ENCODE measurements at regions not wholly inside any gene's neighbourhood (a gene's known extent, or its start where the extent isn't known, plus 50 kb on each side); places are given as distances from the start of the nearest gene placed in this dataset.
"Not testable (repeated sequence)": the region's sequence is repeated elsewhere in the genome, so short reads cannot be mapped to it uniquely, and the experiment has no call there.

- H3K4me3 ChIP-seq (ENCODE audit: low read length); H3K36me3 ChIP-seq (ENCODE audit: insufficient read depth, low read depth, low read length); H3K27me3 ChIP-seq (ENCODE audit: insufficient read depth, low read length); H3K9ac ChIP-seq (ENCODE audit: low read depth, low read length); H3K27ac ChIP-seq (ENCODE audit: low read length); H3K4me1 ChIP-seq (ENCODE audit: insufficient read depth, low read length): not testable (repeated sequence)
- H3K9me3 ChIP-seq (ENCODE audit: insufficient read depth, low read depth, low read length): peaks cover 45% of the 10 kb centered on the region
These were observed 238.0 kb downstream of the TMEM121 start for GRCh38 chr14:105764254-105764901.

- H3K27ac ChIP-seq (ENCODE audit: low read length); H3K9ac ChIP-seq (ENCODE audit: low read depth, low read length); H3K4me1 ChIP-seq (ENCODE audit: insufficient read depth, low read length); H3K27me3 ChIP-seq (ENCODE audit: insufficient read depth, low read length); H3K36me3 ChIP-seq (ENCODE audit: insufficient read depth, low read depth, low read length); H3K4me3 ChIP-seq (ENCODE audit: low read length): not testable (repeated sequence)
- peaks cover 50% of the 10 kb centered on the region for H3K9me3 ChIP-seq (ENCODE audit: insufficient read depth, low read depth, low read length)
These were observed 238.9 kb downstream of the TMEM121 start for GRCh38 chr14:105765072-105765825.

GRCh38 chr14:105765893-105766614 lies 239.7 kb downstream of the TMEM121 start:
- Histone ChIP-seq H3K9ac (ENCODE audit: low read depth, low read length) (no peak overlapping the region), H3K4me1 (ENCODE audit: insufficient read depth, low read length) (no peaks in the 10 kb centered on the region), H3K36me3 (ENCODE audit: insufficient read depth, low read depth, low read length) (no peaks in the 10 kb centered on the region), H3K9me3 (ENCODE audit: insufficient read depth, low read depth, low read length) (peaks cover 47% of the 10 kb centered on the region), H3K27me3 (ENCODE audit: insufficient read depth, low read length) (no peaks in the 10 kb centered on the region), H3K4me3 (ENCODE audit: low read length) (no peak overlapping the region), H3K27ac (ENCODE audit: low read length) (no peak overlapping the region)

- H3K4me1 ChIP-seq (ENCODE audit: insufficient read depth, low read length): no peaks in the 10 kb centered on the region
- no peak overlapping the region for H3K27ac ChIP-seq (ENCODE audit: low read length)
- no peak overlapping the region for H3K9ac ChIP-seq (ENCODE audit: low read depth, low read length)
- peaks cover 38% of the 10 kb centered on the region for H3K9me3 ChIP-seq (ENCODE audit: insufficient read depth, low read depth, low read length)
- H3K27me3 ChIP-seq (ENCODE audit: insufficient read depth, low read length): no peaks in the 10 kb centered on the region
- H3K4me3 ChIP-seq (ENCODE audit: low read length): no peak overlapping the region
- H3K36me3 ChIP-seq (ENCODE audit: insufficient read depth, low read depth, low read length): no peaks in the 10 kb centered on the region
These were observed 240.9 kb downstream of the TMEM121 start for GRCh38 chr14:105767315-105767714.

- not testable (repeated sequence) for H3K4me1 ChIP-seq (ENCODE audit: insufficient read depth, low read length); H3K27ac ChIP-seq (ENCODE audit: low read length); H3K27me3 ChIP-seq (ENCODE audit: insufficient read depth, low read length); H3K9ac ChIP-seq (ENCODE audit: low read depth, low read length); H3K36me3 ChIP-seq (ENCODE audit: insufficient read depth, low read depth, low read length); H3K4me3 ChIP-seq (ENCODE audit: low read length)
- H3K9me3 ChIP-seq (ENCODE audit: insufficient read depth, low read depth, low read length): peaks cover 40% of the 10 kb centered on the region
These were observed 241.7 kb downstream of the TMEM121 start for GRCh38 chr14:105768039-105768438.

GRCh38 chr14:105769061-105769730 lies 242.8 kb downstream of the TMEM121 start:
- not testable (repeated sequence) for H3K27me3 ChIP-seq (ENCODE audit: insufficient read depth, low read length); H3K4me1 ChIP-seq (ENCODE audit: insufficient read depth, low read length); H3K4me3 ChIP-seq (ENCODE audit: low read length); H3K27ac ChIP-seq (ENCODE audit: low read length); H3K36me3 ChIP-seq (ENCODE audit: insufficient read depth, low read depth, low read length); H3K9ac ChIP-seq (ENCODE audit: low read depth, low read length)
- H3K9me3 ChIP-seq (ENCODE audit: insufficient read depth, low read depth, low read length): peaks cover 50% of the 10 kb centered on the region

GRCh38 chr14:105770619-105771216 lies 244.3 kb downstream of the TMEM121 start:
- H3K9me3 ChIP-seq (ENCODE audit: insufficient read depth, low read depth, low read length): peaks cover 46% of the 10 kb centered on the region
- not testable (repeated sequence) for H3K27me3 ChIP-seq (ENCODE audit: insufficient read depth, low read length); H3K4me1 ChIP-seq (ENCODE audit: insufficient read depth, low read length); H3K27ac ChIP-seq (ENCODE audit: low read length); H3K4me3 ChIP-seq (ENCODE audit: low read length); H3K36me3 ChIP-seq (ENCODE audit: insufficient read depth, low read depth, low read length); H3K9ac ChIP-seq (ENCODE audit: low read depth, low read length)

- H3K4me1 ChIP-seq (ENCODE audit: insufficient read depth, low read length); H3K27ac ChIP-seq (ENCODE audit: low read length); H3K27me3 ChIP-seq (ENCODE audit: insufficient read depth, low read length); H3K9ac ChIP-seq (ENCODE audit: low read depth, low read length); H3K36me3 ChIP-seq (ENCODE audit: insufficient read depth, low read depth, low read length); H3K4me3 ChIP-seq (ENCODE audit: low read length): not testable (repeated sequence)
- peaks cover 40% of the 10 kb centered on the region for H3K9me3 ChIP-seq (ENCODE audit: insufficient read depth, low read depth, low read length)
These were observed 245.2 kb downstream of the TMEM121 start for GRCh38 chr14:105771261-105772226.

GRCh38 chr14:105772710-105773250 lies 246.4 kb downstream of the TMEM121 start:
- H3K4me1 ChIP-seq (ENCODE audit: insufficient read depth, low read length); H3K4me3 ChIP-seq (ENCODE audit: low read length); H3K27me3 ChIP-seq (ENCODE audit: insufficient read depth, low read length); H3K27ac ChIP-seq (ENCODE audit: low read length); H3K9ac ChIP-seq (ENCODE audit: low read depth, low read length); H3K36me3 ChIP-seq (ENCODE audit: insufficient read depth, low read depth, low read length): not testable (repeated sequence)
- H3K9me3 ChIP-seq (ENCODE audit: insufficient read depth, low read depth, low read length): peaks cover 42% of the 10 kb centered on the region

- H3K9ac ChIP-seq (ENCODE audit: low read depth, low read length): no peak overlapping the region
- H3K4me1 ChIP-seq (ENCODE audit: insufficient read depth, low read length): no peaks in the 10 kb centered on the region
- H3K36me3 ChIP-seq (ENCODE audit: insufficient read depth, low read depth, low read length): no peaks in the 10 kb centered on the region
- no peaks in the 10 kb centered on the region for H3K27me3 ChIP-seq (ENCODE audit: insufficient read depth, low read length)
- peaks cover 49% of the 10 kb centered on the region for H3K9me3 ChIP-seq (ENCODE audit: insufficient read depth, low read depth, low read length)
- no peak overlapping the region for H3K4me3 ChIP-seq (ENCODE audit: low read length)
- no peak overlapping the region for H3K27ac ChIP-seq (ENCODE audit: low read length)
These were observed 247.2 kb downstream of the TMEM121 start for GRCh38 chr14:105773584-105773983.
